Subcutaneous abdominal adipose tissue (tissue), 5 donors: ENCODE measurements at regions not wholly inside any gene's neighbourhood (a gene's known extent, or its start where the extent isn't known, plus 50 kb on each side); places are given as distances from the start of the nearest gene placed in this dataset.
"Not testable (repeated sequence)": the region's sequence is repeated elsewhere in the genome, so short reads cannot be mapped to it uniquely, and the experiment has no call there.

Experiments used
- H3K27ac ChIP-seq: one replicate; pipeline ENCODE4 v1.7.0; 2013; ENCODE audit warnings: low read depth, mild to moderate bottlenecking, inconsistent platforms, low read length, moderate library complexity
- H3K27me3 ChIP-seq, 5 donors: one replicate each; pipeline ENCODE4 v1.7.0; 2013; ENCODE audit warnings: low read length in 5 of 5, inconsistent platforms in 1 of 5; ENCODE audit not compliant: control insufficient read depth in 5 of 5, insufficient read depth in 4 of 5
- H3K36me3 ChIP-seq, 5 donors: one replicate each; pipeline ENCODE4 v1.7.0; 2013; ENCODE audit warnings: low read length in 5 of 5; ENCODE audit not compliant: control insufficient read depth in 5 of 5, insufficient read depth in 5 of 5
- H3K4me1 ChIP-seq, 5 donors: one replicate each; pipeline ENCODE4 v1.7.0; 2013; ENCODE audit warnings: low read length in 5 of 5, mild to moderate bottlenecking in 3 of 5, moderate library complexity in 1 of 5; ENCODE audit not compliant: control insufficient read depth in 5 of 5, insufficient read depth in 5 of 5
- H3K4me3 ChIP-seq, 5 donors: one replicate each; pipeline ENCODE4 v1.7.0; 2013; ENCODE audit warnings: low read length in 5 of 5, low read depth in 1 of 5
- H3K9ac ChIP-seq, 5 donors: one replicate each; pipeline ENCODE4 v1.7.0; 2013; ENCODE audit warnings: low read length in 5 of 5, mild to moderate bottlenecking in 4 of 5, moderate library complexity in 3 of 5
- H3K9me3 ChIP-seq, 5 donors: one replicate each; pipeline ENCODE4 v1.7.0; 2013; ENCODE audit warnings: low read length in 5 of 5; ENCODE audit not compliant: control insufficient read depth in 5 of 5
- donor health status: healthy.
- donor health status: healthy.
- donor health status: healthy.
- donor health status: healthy.
- donor health status: healthy.

GRCh38 chr16:65572156-65572555, 450.3 kb upstream of the CDH11 start:
- Histone ChIP-seq H3K4me1 (no peaks in the 10 kb centered on the region), H3K4me3 (no peak overlapping the region), H3K27ac (no peak overlapping the region), H3K9me3 (peaks cover 0 to 4% (median 2%) of the 10 kb centered on the region in 5 donors), H3K36me3 (no peaks in the 10 kb centered on the region), H3K27me3 (no peaks in the 10 kb centered on the region), H3K9ac (no peak overlapping the region)

DNA sequence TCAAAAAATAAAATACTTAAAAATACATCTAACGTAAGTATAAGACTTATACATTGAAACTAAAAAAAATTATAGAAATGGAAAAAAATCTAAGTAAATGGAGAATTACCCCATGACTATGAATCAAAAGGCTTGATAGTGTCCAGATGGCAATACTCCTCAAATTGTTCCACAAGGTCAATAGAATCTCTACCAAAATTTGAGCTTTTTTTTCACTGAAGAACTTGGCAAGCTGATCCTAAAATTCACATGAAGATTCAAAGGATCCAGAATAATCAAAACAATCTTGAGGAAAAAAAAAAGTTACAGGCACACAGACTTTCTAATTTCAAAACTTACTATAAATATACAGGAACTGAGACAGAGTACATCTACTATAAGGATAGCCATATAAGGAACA, 448.4 kb upstream of the CDH11 start:
- Histone ChIP-seq H3K9ac (no peak overlapping the region), H3K4me1 (no peaks in the 10 kb centered on the region), H3K4me3 (no peak overlapping the region), H3K9me3 (peaks cover 0 to 4% (median 2%) of the 10 kb centered on the region in 5 donors), H3K27me3 (no peaks in the 10 kb centered on the region), H3K36me3 (no peaks in the 10 kb centered on the region), H3K27ac (no peak overlapping the region)

- Histone ChIP-seq H3K27me3 (no peaks in the 10 kb centered on the region), H3K4me3 (no peak overlapping the region), H3K4me1 (no peaks in the 10 kb centered on the region), H3K9ac (no peak overlapping the region), H3K27ac (no peak overlapping the region), H3K36me3 (no peaks in the 10 kb centered on the region), H3K9me3 (peaks cover 0 to 26% (median 17%) of the 10 kb centered on the region in 5 donors)
Measured at GRCh38 chr16:65559846-65560245, 438.0 kb upstream of the CDH11 start.

DNA sequence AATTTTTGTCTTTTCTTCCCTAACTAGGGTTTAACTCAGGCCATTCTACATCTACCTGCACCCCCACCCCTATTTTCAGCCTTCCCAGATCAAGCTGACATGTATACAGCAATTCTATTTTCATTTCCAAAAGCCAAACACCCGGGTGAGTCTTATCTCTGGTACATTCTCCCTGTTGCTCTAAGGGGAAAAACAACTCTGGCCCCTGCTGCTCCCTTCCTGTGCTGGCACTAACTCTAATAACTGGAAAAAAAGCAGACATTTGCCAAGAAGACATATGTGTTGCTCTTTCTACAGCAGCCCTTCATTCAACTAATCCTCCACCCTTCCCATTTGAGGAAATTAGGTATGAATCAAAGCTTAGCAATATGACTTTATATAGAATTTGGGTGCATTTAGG, 427.8 kb upstream of the CDH11 start:
- H3K9ac ChIP-seq, H3K36me3 ChIP-seq, H3K4me1 ChIP-seq, H3K4me3 ChIP-seq, H3K27ac ChIP-seq, H3K9me3 ChIP-seq, H3K27me3 ChIP-seq: not testable (repeated sequence)

DNA sequence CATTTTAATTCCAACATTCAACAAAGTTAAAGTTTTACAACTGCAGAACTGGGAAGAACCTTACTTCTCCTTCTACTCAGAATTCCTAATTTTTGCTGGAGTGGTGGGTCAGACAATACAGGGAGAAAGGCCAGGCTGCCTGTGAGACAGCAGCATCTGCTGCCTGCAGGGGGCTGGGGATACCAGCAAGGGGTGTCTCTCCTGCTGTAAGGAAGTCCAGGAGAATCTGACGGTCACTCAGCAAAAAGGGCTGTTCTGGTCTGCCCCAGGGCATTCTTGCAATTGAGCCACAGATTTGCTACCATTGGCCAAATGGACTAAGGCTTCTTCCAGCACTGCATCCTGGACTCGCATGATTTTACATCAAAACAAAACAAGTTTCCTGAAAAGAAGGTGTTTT, 426.6 kb upstream of the CDH11 start:
- Histone ChIP-seq H3K4me3 (no peak overlapping the region), H3K4me1 (peaks cover 0 to 9% (median 0%) of the 10 kb centered on the region in 5 donors), H3K36me3 (no peaks in the 10 kb centered on the region), H3K27me3 (no peaks in the 10 kb centered on the region), H3K9ac (no peak overlapping the region), H3K9me3 (peaks cover 0 to 6% (median 0%) of the 10 kb centered on the region in 5 donors), H3K27ac (no peak overlapping the region)

DNA sequence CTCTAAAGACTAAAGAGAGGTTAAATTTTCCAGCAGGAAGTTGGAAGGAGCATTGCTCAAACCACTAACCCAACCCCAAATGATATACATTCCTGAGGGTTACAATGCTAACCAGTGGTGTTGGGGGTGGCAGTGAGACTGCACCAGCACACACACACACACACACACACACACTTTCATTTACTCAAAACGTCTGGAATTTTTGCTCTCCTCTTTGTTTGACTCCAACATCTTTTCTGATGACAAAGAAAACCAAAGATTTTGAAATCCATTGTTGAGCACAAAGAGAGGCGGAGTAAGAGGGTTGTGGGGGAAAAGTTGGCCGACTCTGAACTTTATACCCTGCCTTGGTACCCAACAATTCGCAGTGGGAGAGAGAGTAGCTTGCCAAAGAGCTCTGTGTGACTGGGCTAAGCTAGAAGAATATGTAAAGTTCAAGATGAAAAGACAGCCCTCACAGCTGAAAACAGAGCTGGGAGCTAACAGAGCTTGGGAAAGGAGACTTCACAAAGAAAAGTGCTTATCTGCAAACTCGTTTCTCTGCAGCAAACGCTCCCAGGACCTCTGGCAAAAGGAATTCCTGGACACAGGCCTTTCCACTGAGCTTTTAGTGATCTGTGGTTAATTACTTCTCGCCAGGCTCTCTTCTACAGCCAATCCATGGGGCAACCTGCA, 426.0 kb upstream of the CDH11 start:
- H3K27ac ChIP-seq: no peak overlapping the region
- no peak overlapping the region for H3K9ac ChIP-seq
- H3K4me3 ChIP-seq: no peak overlapping the region
- H3K27me3 ChIP-seq: no peaks in the 10 kb centered on the region
- H3K4me1 ChIP-seq: peaks cover 0 to 9% (median 0%) of the 10 kb centered on the region in 5 donors
- no peaks in the 10 kb centered on the region for H3K36me3 ChIP-seq
- peaks cover 0 to 6% (median 0%) of the 10 kb centered on the region in 5 donors for H3K9me3 ChIP-seq

- Histone ChIP-seq H3K27ac (no peak overlapping the region), H3K4me3 (no peak overlapping the region), H3K4me1 (peaks cover 0 to 9% (median 0%) of the 10 kb centered on the region in 5 donors)
Measured at GRCh38 chr16:65546353-65546791, 424.5 kb upstream of the CDH11 start.

GRCh38 chr16:65545413-65545956, 423.6 kb upstream of the CDH11 start:
- no peak overlapping the region for H3K9ac ChIP-seq
- no peak overlapping the region for H3K4me3 ChIP-seq
- peaks cover 0 to 3% (median 0%) of the 10 kb centered on the region in 5 donors for H3K9me3 ChIP-seq
- H3K36me3 ChIP-seq: no peaks in the 10 kb centered on the region
- H3K27me3 ChIP-seq: peaks cover 0 to 4% (median 0%) of the 10 kb centered on the region in 5 donors
- H3K4me1 ChIP-seq: peaks cover 0 to 9% (median 0%) of the 10 kb centered on the region in 5 donors
- H3K27ac ChIP-seq: no peak overlapping the region

More at GRCh38 chr16:65546353-65546791, 424.5 kb upstream of the CDH11 start:
- Histone ChIP-seq H3K36me3 (no peaks in the 10 kb centered on the region), H3K9me3 (peaks cover 0 to 6% (median 0%) of the 10 kb centered on the region in 5 donors), H3K9ac (no peak overlapping the region), H3K27me3 (peaks cover 0 to 4% (median 0%) of the 10 kb centered on the region in 5 donors)

- no peak overlapping the region for H3K9ac ChIP-seq
- H3K4me1 ChIP-seq: peaks cover 0 to 9% (median 0%) of the 10 kb centered on the region in 5 donors
- no peaks in the 10 kb centered on the region for H3K36me3 ChIP-seq
Measured at GRCh38 chr16:65543781-65544740, 422.2 kb upstream of the CDH11 start.

More at GRCh38 chr16:65543781-65544740, 422.2 kb upstream of the CDH11 start:
- no peak overlapping the region for H3K27ac ChIP-seq
- peaks cover 0 to 3% (median 0%) of the 10 kb centered on the region in 5 donors for H3K9me3 ChIP-seq
- H3K4me3 ChIP-seq: no peak overlapping the region
- peaks cover 0 to 4% (median 0%) of the 10 kb centered on the region in 5 donors for H3K27me3 ChIP-seq
